ENCODE measurements at regions not wholly inside any gene's neighbourhood (a gene's known extent, or its start where the extent isn't known, plus 50 kb on each side); places are given as distances from the start of the nearest gene placed in this dataset.

DNA sequence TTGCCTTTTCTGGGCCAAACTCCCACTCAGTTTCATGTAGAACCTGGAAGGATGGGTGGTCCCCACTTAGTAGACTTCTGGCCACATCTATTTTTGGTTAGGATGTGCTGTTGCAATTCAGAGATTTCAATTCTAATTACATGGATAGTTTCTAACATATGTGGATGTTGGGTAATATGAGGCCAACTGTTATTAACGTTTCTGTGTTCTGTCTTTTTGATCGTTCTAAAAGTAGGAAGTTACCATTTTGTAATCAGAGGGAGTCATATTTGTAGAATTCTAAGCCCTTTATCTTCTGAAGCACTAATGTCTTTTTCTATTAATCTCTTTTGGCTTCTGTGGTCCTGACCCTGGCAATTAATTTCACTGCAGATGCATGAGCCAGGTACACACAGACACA, 141.6 kb upstream of the SPEF2 start:
- TF ChIP-seq EZH2 (optimal IDR thresholded peaks at IDR 0.05; ENCODE audit: low read depth, low read length), result no peak
- TF ChIP-seq, protein P1, sequence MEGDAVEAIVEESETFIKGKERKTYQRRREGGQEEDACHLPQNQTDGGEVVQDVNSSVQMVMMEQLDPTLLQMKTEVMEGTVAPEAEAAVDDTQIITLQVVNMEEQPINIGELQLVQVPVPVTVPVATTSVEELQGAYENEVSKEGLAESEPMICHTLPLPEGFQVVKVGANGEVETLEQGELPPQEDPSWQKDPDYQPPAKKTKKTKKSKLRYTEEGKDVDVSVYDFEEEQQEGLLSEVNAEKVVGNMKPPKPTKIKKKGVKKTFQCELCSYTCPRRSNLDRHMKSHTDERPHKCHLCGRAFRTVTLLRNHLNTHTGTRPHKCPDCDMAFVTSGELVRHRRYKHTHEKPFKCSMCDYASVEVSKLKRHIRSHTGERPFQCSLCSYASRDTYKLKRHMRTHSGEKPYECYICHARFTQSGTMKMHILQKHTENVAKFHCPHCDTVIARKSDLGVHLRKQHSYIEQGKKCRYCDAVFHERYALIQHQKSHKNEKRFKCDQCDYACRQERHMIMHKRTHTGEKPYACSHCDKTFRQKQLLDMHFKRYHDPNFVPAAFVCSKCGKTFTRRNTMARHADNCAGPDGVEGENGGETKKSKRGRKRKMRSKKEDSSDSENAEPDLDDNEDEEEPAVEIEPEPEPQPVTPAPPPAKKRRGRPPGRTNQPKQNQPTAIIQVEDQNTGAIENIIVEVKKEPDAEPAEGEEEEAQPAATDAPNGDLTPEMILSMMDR (IDR thresholded peaks at IDR 0.05; ENCODE audit: low read length), result no peak
